PC-3 (cell line): ENCODE measurements at regions not wholly inside any gene's neighbourhood (a gene's known extent, or its start where the extent isn't known, plus 50 kb on each side); places are given as distances from the start of the nearest gene placed in this dataset.
A peak's percentile ranks its signal among the peaks of the same experiment; 100 is the strongest.
"Not testable (repeated sequence)": the region's sequence is repeated elsewhere in the genome, so short reads cannot be mapped to it uniquely, and the experiment has no call there.

Experiments
- ATAC-seq: fragments of 200-7000 bp; cut with Tn5 transposase; 2 replicates; pipeline ENCODE4 v1.9.1; 2020; ENCODE audit warnings: mild to moderate bottlenecking, moderate library complexity
- BruUV-seq: library from RNA; stranded (reverse); fragments of 400-500 nt; replicated peaks from 2 replicates; lab custom pipeline; 2021; lab: Mats Ljungman, UMichigan
- CTCF ChIA-PET: fragments of 300-600 bp; sonication (Branson Sonifier 250); formaldehyde crosslinking; loops from one replicate; lab custom pipeline; 2022; ENCODE audit warnings: antibody characterized with exemption; lab: Charles Lee
- POLR2A ChIA-PET: fragments of 300-600 bp; sonication (Branson Sonifier 250); formaldehyde crosslinking; loops from one replicate; lab custom pipeline; 2022; ENCODE audit warnings: antibody characterized with exemption; ENCODE audit not compliant: unreplicated experiment; lab: Charles Lee
- DNase-seq: peaks from one replicate; pipeline ENCODE4 v3.0.0-alpha.2; 2015
- H2AFZ ChIP-seq: fragments of 300-600 bp; sonication (generic); 2 replicates; pipeline ENCODE4 v1.6.0; 2016; ENCODE audit warnings: antibody characterized with exemption, low read length
- H3F3A ChIP-seq: fragments of 300-600 bp; sonication (generic); one replicate; pipeline ENCODE4 v1.6.0; 2017; ENCODE audit warnings: antibody characterized with exemption, low read length, control low read depth, mild to moderate bottlenecking; ENCODE audit not compliant: unreplicated experiment
- H3K27ac ChIP-seq: fragments of 300-600 bp; sonication (generic); 2 replicates; pipeline ENCODE4 v1.5.1; 2016; ENCODE audit warnings: mild to moderate bottlenecking, low read length
- H3K27me3 ChIP-seq: fragments of 300-600 bp; sonication (generic); 2 replicates; pipeline ENCODE4 v1.6.1; 2016; ENCODE audit warnings: low read length, mixed read lengths
- H3K36me3 ChIP-seq: fragments of 300-600 bp; sonication (generic); 2 replicates; pipeline ENCODE4 v1.6.1; 2016; ENCODE audit warnings: low read depth, mixed run types, low read length, mixed read lengths
- H3K4me1 ChIP-seq: fragments of 300-600 bp; sonication (generic); 2 replicates; pipeline ENCODE4 v1.5.1; 2016; ENCODE audit warnings: low read length; ENCODE audit not compliant: insufficient read depth
- H3K4me2 ChIP-seq: fragments of 300-600 bp; sonication (generic); 2 replicates; pipeline ENCODE4 v1.6.0; 2016; ENCODE audit warnings: low read length
- H3K4me3 ChIP-seq: fragments of 300-600 bp; sonication (generic); 2 replicates; pipeline ENCODE4 v1.5.1; 2016; ENCODE audit warnings: mild to moderate bottlenecking, low read length, mixed read lengths
- H3K79me2 ChIP-seq: fragments of 300-600 bp; sonication (generic); 2 replicates; pipeline ENCODE4 v1.6.1; 2017; ENCODE audit warnings: low read length, mixed read lengths
- H3K9ac ChIP-seq: fragments of 300-600 bp; sonication (generic); 2 replicates; pipeline ENCODE4 v1.6.0; 2016; ENCODE audit warnings: mild to moderate bottlenecking, low read length
- H3K9me2 ChIP-seq: fragments of 300-600 bp; sonication (generic); replicated peaks from 2 replicates; pipeline ENCODE4 v1.6.1; 2016; ENCODE audit warnings: mixed run types, low read length, mixed read lengths
- H3K9me3 ChIP-seq: fragments of 300-600 bp; sonication (generic); 2 replicates; pipeline ENCODE4 v1.6.1; 2016; ENCODE audit warnings: low read length, mixed read lengths
- H4K20me1 ChIP-seq: fragments of 300-600 bp; sonication (generic); 2 replicates; pipeline ENCODE4 v1.6.1; 2016; ENCODE audit warnings: low read length, mixed read lengths
- intact Hi-C: fragments of 100-400 bp; cut with micrococcal nuclease; formaldehyde crosslinking; loops from 2 replicates; pipeline ENCODE4 v1.9.0; 2023

DNA sequence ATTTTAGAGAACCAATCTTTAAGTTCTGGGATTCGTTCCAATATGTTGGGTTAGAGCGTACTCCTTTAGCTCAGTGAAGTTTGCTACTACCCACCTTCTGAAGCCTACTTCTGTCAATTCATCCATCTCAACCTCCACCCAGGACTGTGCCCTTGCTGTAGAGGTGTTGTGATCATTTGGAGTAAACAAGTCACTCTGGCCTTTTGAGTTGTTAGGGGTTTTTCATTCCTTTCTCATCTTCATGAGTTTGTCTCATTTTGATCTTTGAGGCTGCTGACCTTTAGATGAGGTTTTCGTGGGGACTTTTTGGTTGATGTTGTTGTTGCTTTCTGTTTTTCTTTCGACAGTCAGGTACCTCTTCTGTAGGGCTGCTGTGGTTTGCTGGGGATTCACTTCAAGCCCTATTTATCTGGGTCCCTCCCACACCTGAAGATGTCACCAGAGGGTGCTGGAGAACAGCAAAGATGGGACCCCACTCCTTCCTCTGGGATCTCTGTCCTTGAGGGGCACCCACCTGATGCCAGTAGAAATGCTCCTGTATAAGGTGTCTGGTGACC lies 158.4 kb downstream of the ANKRD36B start:
- H4K20me1 ChIP-seq, H3K4me3 ChIP-seq, intact Hi-C loops, DNase-seq, BruUV-seq, H3K79me2 ChIP-seq, H3K4me2 ChIP-seq, H3K9me3 ChIP-seq, ATAC-seq, H3K27ac ChIP-seq, H3K9ac ChIP-seq, H3F3A ChIP-seq, CTCF ChIA-PET, H3K9me2 ChIP-seq, POLR2A ChIA-PET, H3K27me3 ChIP-seq, H3K36me3 ChIP-seq, H2AFZ ChIP-seq, H3K4me1 ChIP-seq: not testable (repeated sequence)

DNA sequence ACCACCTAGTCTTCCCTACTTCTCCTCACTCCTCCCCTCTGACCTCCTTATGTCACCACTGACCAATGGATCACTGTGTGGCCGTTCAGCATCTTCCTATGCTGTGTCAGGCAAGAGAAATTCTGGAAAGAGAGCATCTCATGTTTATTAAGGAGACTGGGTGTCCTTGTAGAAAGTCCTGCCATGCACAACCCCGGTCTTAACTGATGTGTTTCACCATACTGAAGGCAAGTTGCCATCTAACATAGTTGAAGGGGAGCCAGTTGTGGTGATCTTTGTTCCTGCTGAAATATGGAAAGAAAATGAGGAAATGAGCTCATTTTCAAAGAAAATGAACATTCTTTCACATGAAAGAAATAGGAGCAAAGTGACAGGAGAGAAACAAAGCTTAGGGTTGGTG lies 167.3 kb downstream of the ANKRD36B start:
- CTCF ChIA-PET, H3K27me3 ChIP-seq, DNase-seq, H3K36me3 ChIP-seq, H3K9me3 ChIP-seq, intact Hi-C loops, H3K9ac ChIP-seq, POLR2A ChIA-PET, H3K4me3 ChIP-seq, H3K4me1 ChIP-seq, H2AFZ ChIP-seq, H3K27ac ChIP-seq, BruUV-seq, H4K20me1 ChIP-seq, H3K4me2 ChIP-seq, H3F3A ChIP-seq, H3K79me2 ChIP-seq, H3K9me2 ChIP-seq, ATAC-seq: not testable (repeated sequence)

DNA sequence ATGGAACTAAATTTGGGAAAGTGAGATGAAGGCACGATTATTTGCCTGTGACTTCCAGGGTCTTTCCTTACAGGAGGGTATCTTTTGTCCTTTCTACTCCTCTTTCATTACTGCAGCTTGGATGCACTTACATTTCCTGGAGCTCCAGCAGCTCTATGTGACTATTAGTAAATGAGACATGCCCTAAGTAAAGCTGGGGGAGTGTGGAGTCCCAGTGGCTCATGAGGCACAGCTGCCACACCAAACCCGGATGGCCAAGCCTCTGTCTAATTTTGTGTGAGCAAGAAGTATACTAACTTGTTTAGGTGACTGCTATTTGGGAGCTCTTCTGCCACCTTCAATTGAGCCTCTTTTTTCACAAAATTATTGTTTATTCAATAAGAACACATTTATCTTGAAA lies 183.3 kb downstream of the ANKRD36B start:
- H3K36me3 ChIP-seq, DNase-seq, CTCF ChIA-PET, H2AFZ ChIP-seq, H3K4me2 ChIP-seq, H3K79me2 ChIP-seq, H4K20me1 ChIP-seq, H3K27ac ChIP-seq, H3K9ac ChIP-seq, intact Hi-C loops, H3K9me3 ChIP-seq, BruUV-seq, H3F3A ChIP-seq, H3K9me2 ChIP-seq, H3K27me3 ChIP-seq, ATAC-seq, H3K4me1 ChIP-seq, H3K4me3 ChIP-seq, POLR2A ChIA-PET: not testable (repeated sequence)

DNA sequence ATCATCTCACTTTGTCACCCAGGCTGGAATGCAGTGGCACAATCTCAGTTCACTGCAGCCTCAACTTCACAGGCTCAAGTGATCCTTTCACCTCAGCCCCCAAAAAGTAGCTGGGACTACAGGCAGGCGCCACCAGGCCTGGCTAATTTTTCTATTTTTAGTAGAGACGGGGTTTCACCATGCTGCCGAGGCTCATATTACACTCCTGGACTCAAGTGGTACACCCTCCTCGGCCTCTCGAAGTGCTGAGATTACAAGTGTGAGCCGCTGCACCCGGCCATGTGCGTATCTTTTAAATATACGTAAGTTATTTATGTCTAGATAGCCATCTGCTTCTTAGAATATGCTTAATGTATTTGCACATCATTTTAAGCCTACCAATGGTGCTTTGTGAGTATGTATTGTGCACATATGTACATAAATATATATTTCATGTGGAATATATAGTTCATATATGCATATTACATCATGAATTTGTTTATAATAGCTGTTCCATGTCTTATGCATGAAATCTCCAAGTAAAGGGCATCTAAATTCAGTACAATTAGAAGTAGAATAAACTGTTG lies 184.4 kb downstream of the ANKRD36B start:
- H3K27me3 ChIP-seq, intact Hi-C loops, CTCF ChIA-PET, H3K79me2 ChIP-seq, H3K9me3 ChIP-seq, H3K27ac ChIP-seq, H3F3A ChIP-seq, H3K9ac ChIP-seq, H4K20me1 ChIP-seq, H3K4me2 ChIP-seq, H3K4me1 ChIP-seq, DNase-seq, H2AFZ ChIP-seq, H3K9me2 ChIP-seq, H3K4me3 ChIP-seq, ATAC-seq, BruUV-seq, POLR2A ChIA-PET, H3K36me3 ChIP-seq: not testable (repeated sequence)

DNA sequence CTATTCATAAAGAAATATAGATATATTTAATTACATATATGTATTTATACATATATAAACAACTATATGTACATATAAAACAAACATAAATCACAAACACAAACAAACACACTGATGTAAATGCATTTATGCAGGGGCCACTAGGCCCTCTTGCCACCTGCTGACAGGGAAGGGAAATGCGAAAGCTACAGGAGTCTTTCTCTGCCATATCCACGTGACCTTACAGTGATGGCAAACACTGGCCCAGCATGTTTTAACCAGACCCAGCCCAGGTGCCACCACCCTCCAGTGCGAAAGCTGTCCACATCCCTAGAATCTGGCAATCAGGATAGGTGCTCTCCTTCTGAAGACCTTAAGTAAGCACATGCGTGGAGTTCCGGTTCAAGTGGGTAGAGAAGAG lies 187.0 kb downstream of the ANKRD36B start:
- H3K27me3 ChIP-seq, H3K4me3 ChIP-seq, H3K4me1 ChIP-seq, POLR2A ChIA-PET, H3K9me3 ChIP-seq, H3K79me2 ChIP-seq, BruUV-seq, CTCF ChIA-PET, DNase-seq, H4K20me1 ChIP-seq, H3K27ac ChIP-seq, H3K36me3 ChIP-seq, H2AFZ ChIP-seq, H3K9ac ChIP-seq, H3F3A ChIP-seq, intact Hi-C loops, H3K4me2 ChIP-seq, H3K9me2 ChIP-seq: not testable (repeated sequence)
- ATAC-seq = peak; percentile 51; the same call in 1 of the 2 replicates

DNA sequence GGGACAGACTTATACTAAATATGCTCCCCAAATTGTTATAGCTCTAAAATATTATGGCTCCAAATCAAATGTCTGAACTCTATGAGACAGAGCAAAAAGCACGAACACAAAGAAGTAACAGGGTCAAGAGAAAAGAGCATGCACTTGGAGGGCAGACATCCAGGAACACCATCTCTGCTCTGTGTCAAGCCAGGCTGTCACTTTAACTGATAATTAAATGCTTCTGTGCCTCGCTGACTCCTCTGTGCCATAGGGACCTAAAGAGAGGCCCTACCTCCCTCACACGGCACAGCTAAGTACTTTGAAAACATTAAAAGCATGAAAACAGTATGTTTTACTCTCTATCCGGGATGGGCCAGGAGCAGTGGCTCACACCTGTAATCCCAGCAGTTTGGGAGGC lies 194.0 kb downstream of the ANKRD36B start:
- not testable (repeated sequence) for ATAC-seq, DNase-seq

DNA sequence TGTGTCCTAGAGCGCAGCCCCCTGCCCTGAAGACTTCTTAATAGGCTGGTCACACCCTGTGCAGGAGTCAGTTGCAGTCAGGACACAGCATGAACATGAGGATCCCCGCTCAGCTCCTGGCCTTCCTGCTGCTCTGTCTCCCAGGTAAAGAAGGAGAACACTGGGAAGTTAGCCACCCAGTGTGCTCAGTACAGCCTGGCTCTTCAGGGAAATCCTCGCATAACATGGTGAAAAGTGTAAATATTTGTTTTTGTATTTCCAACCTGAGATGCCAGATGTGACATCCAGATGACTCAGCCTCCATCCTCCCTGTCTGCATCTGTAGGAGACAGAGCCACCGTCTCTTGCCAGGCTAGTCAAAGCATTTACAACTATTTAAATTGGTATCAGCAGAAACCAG lies 203.9 kb downstream of the ANKRD36B start:
- H3K36me3 ChIP-seq, CTCF ChIA-PET, H3F3A ChIP-seq, H3K9me3 ChIP-seq, DNase-seq, POLR2A ChIA-PET, H4K20me1 ChIP-seq, H2AFZ ChIP-seq, H3K4me2 ChIP-seq, intact Hi-C loops, BruUV-seq, H3K9ac ChIP-seq, H3K27ac ChIP-seq, H3K27me3 ChIP-seq, H3K4me3 ChIP-seq, H3K4me1 ChIP-seq, H3K9me2 ChIP-seq, H3K79me2 ChIP-seq: not testable (repeated sequence)
- ATAC-seq = peak; percentile 97

More for the DNA sequence above, 194.0 kb downstream of the ANKRD36B start:
- H3K9me2 ChIP-seq, H3K4me2 ChIP-seq, H3K36me3 ChIP-seq, H2AFZ ChIP-seq, H3F3A ChIP-seq, CTCF ChIA-PET, H3K27me3 ChIP-seq, POLR2A ChIA-PET, H3K27ac ChIP-seq, H4K20me1 ChIP-seq, H3K9ac ChIP-seq, H3K4me1 ChIP-seq, H3K4me3 ChIP-seq, intact Hi-C loops, H3K79me2 ChIP-seq, H3K9me3 ChIP-seq, BruUV-seq: not testable (repeated sequence)
